ENCODE measurements at regions not wholly inside any gene's neighbourhood (a gene's known extent, or its start where the extent isn't known, plus 50 kb on each side); places are given as distances from the start of the nearest gene placed in this dataset.

- Histone ChIP-seq H3K4me2 (ENCODE audit: low read length) (no peak overlapping the region), H3K79me2 (replicated peaks; ENCODE audit: insufficient read depth, low read length) (no peaks in the 10 kb centered on the region), H3K36me3 (ENCODE audit: insufficient read depth, low read length) (no peaks in the 10 kb centered on the region), H3K27me3 (ENCODE audit: insufficient read depth, low read depth, low read length) (no peaks in the 10 kb centered on the region), H3K4me3 (ENCODE audit: low read length) (no peak overlapping the region), H3K9me2 (ENCODE audit: insufficient read depth, low read length) (no peaks in the 10 kb centered on the region), H2AFZ (ENCODE audit: low read depth, low read length) (no peak overlapping the region), H3K9me3 (ENCODE audit: low read length) (no peaks in the 10 kb centered on the region), H3K9ac (ENCODE audit: low read length) (no peak overlapping the region), H4K20me1 (ENCODE audit: insufficient read depth) (no peaks in the 10 kb centered on the region), H3F3A (ENCODE audit: insufficient read depth, low read length, poor library complexity, severe bottlenecking) (no peaks in the 10 kb centered on the region), H3K27ac (ENCODE audit: low read length) (no peak overlapping the region)
- TF ChIP-seq TAF1 (IDR thresholded peaks at IDR 0.05; ENCODE audit: low read depth) (no peak), SMC3 (conservative IDR thresholded peaks at IDR 0.05; ENCODE audit: poor library complexity) (no peak), EP300 (conservative IDR thresholded peaks at IDR 0.05; ENCODE audit: poor library complexity, severe bottlenecking) (no peak), EZH2 (IDR thresholded peaks at IDR 0.05; ENCODE audit: borderline replicate concordance, insufficient read depth, low read length, poor library complexity, severe bottlenecking) (no peak), POLR2AphosphoS5 (IDR thresholded peaks at IDR 0.05) (no peak), CTCF (IDR thresholded peaks at IDR 0.05; ENCODE audit: poor library complexity, severe bottlenecking) (no peak), MXI1 (conservative IDR thresholded peaks at IDR 0.05; ENCODE audit: poor library complexity, severe bottlenecking) (no peak), REST (IDR thresholded peaks at IDR 0.05; ENCODE audit: borderline replicate concordance) (no peak), RAD21 (conservative IDR thresholded peaks at IDR 0.05) (no peak)
These were observed 330.8 kb upstream of the DKK2 start for GRCh38 chr4:107366900-107367299.

GRCh38 chr4:107366016-107366735 lies 330.1 kb upstream of the DKK2 start:
- Histone ChIP-seq H3K4me2 (ENCODE audit: low read length) (no peak overlapping the region), H3K27ac (ENCODE audit: low read length) (no peak overlapping the region), H3K36me3 (ENCODE audit: insufficient read depth, low read length) (no peaks in the 10 kb centered on the region), H3K9me3 (ENCODE audit: low read length) (no peaks in the 10 kb centered on the region), H2AFZ (ENCODE audit: low read depth, low read length) (no peak overlapping the region), H3K9ac (ENCODE audit: low read length) (no peak overlapping the region), H3K4me3 (ENCODE audit: low read length) (no peak overlapping the region), H3K27me3 (ENCODE audit: insufficient read depth, low read depth, low read length) (no peaks in the 10 kb centered on the region), H3K79me2 (replicated peaks; ENCODE audit: insufficient read depth, low read length) (no peaks in the 10 kb centered on the region), H4K20me1 (ENCODE audit: insufficient read depth) (no peaks in the 10 kb centered on the region), H3F3A (ENCODE audit: insufficient read depth, low read length, poor library complexity, severe bottlenecking) (no peaks in the 10 kb centered on the region), H3K9me2 (ENCODE audit: insufficient read depth, low read length) (no peaks in the 10 kb centered on the region)
- TF ChIP-seq EP300 (conservative IDR thresholded peaks at IDR 0.05; ENCODE audit: poor library complexity, severe bottlenecking) (no peak), REST (IDR thresholded peaks at IDR 0.05; ENCODE audit: borderline replicate concordance) (no peak), POLR2AphosphoS5 (IDR thresholded peaks at IDR 0.05) (no peak), RAD21 (conservative IDR thresholded peaks at IDR 0.05) (no peak), MXI1 (conservative IDR thresholded peaks at IDR 0.05; ENCODE audit: poor library complexity, severe bottlenecking) (no peak), TAF1 (IDR thresholded peaks at IDR 0.05; ENCODE audit: low read depth) (no peak), EZH2 (IDR thresholded peaks at IDR 0.05; ENCODE audit: borderline replicate concordance, insufficient read depth, low read length, poor library complexity, severe bottlenecking) (no peak), CTCF (IDR thresholded peaks at IDR 0.05; ENCODE audit: poor library complexity, severe bottlenecking) (no peak), SMC3 (conservative IDR thresholded peaks at IDR 0.05; ENCODE audit: poor library complexity) (no peak)

Measured in neural cell (in vitro differentiated cells).